Neural crest cell (in vitro differentiated cells): ENCODE measurements at regions not wholly inside any gene's neighbourhood (a gene's known extent, or its start where the extent isn't known, plus 50 kb on each side); places are given as distances from the start of the nearest gene placed in this dataset.

Experiments
- DNase-seq: peaks from one replicate; pipeline ENCODE4 v3.0.0; 2021; ENCODE audit warnings: low read depth, mixed read lengths, low spot score
- H3K27ac Mint-ChIP-seq: one replicate; pipeline ENCODE4 v1.8.0; 2021; ENCODE audit warnings: mild to moderate bottlenecking, mixed read lengths; ENCODE audit not compliant: unreplicated experiment
- H3K27me3 Mint-ChIP-seq: 2 replicates; pipeline ENCODE4 v1.8.0; 2021; ENCODE audit warnings: low read depth, mild to moderate bottlenecking, mixed read lengths
- H3K36me3 Mint-ChIP-seq: 2 replicates; pipeline ENCODE4 v1.8.0; 2021; ENCODE audit warnings: low read depth, mild to moderate bottlenecking, mixed read lengths
- H3K4me1 Mint-ChIP-seq: 2 replicates; pipeline ENCODE4 v1.8.0; 2021; ENCODE audit warnings: mixed read lengths
- H3K4me3 Mint-ChIP-seq: one replicate; pipeline ENCODE4 v1.8.0; 2021; ENCODE audit warnings: mild to moderate bottlenecking, mixed read lengths
- H3K9me3 Mint-ChIP-seq: 2 replicates; pipeline ENCODE4 v1.8.0; 2021; ENCODE audit warnings: mixed read lengths
- TF ChIP-seq, protein P1 (sequence below): fragments of 200-600 bp; sonication (generic); conservative IDR thresholded peaks from 2 replicates; pipeline ENCODE4 v1.5.0; 2021; ENCODE audit warnings: antibody characterized with exemption, mild to moderate bottlenecking

DNA sequence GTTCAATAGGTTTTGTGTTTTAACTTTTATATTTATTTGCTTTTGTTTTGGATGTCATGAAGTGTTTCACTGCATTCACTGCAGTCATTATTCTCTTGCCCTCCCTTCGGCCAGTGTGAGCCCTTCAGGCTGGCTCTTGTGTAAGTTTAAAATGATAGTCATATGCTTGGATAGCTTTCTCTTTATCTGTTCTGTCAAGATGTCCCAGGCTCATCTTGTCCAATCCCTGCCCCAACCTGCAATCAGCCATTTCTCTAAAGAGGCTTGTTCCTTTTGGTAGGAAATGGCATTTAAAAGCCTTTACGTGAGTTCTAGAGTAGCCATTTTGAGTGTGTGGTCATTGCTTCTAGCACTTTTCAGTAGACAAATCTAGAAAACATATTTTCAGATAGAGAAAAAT lies 238.0 kb upstream of the SLC39A10 start:
- H3K4me3 Mint-ChIP-seq = no peak overlapping the region
- no peak for DNase-seq
- no peaks in the 10 kb centered on the region for H3K27me3 Mint-ChIP-seq
- peaks cover 3% of the 10 kb centered on the region for H3K9me3 Mint-ChIP-seq
- TF ChIP-seq, protein P1, sequence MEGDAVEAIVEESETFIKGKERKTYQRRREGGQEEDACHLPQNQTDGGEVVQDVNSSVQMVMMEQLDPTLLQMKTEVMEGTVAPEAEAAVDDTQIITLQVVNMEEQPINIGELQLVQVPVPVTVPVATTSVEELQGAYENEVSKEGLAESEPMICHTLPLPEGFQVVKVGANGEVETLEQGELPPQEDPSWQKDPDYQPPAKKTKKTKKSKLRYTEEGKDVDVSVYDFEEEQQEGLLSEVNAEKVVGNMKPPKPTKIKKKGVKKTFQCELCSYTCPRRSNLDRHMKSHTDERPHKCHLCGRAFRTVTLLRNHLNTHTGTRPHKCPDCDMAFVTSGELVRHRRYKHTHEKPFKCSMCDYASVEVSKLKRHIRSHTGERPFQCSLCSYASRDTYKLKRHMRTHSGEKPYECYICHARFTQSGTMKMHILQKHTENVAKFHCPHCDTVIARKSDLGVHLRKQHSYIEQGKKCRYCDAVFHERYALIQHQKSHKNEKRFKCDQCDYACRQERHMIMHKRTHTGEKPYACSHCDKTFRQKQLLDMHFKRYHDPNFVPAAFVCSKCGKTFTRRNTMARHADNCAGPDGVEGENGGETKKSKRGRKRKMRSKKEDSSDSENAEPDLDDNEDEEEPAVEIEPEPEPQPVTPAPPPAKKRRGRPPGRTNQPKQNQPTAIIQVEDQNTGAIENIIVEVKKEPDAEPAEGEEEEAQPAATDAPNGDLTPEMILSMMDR = no peak
- H3K36me3 Mint-ChIP-seq = no peaks in the 10 kb centered on the region
- no peak overlapping the region for H3K27ac Mint-ChIP-seq
- H3K4me1 Mint-ChIP-seq = no peaks in the 10 kb centered on the region

DNA sequence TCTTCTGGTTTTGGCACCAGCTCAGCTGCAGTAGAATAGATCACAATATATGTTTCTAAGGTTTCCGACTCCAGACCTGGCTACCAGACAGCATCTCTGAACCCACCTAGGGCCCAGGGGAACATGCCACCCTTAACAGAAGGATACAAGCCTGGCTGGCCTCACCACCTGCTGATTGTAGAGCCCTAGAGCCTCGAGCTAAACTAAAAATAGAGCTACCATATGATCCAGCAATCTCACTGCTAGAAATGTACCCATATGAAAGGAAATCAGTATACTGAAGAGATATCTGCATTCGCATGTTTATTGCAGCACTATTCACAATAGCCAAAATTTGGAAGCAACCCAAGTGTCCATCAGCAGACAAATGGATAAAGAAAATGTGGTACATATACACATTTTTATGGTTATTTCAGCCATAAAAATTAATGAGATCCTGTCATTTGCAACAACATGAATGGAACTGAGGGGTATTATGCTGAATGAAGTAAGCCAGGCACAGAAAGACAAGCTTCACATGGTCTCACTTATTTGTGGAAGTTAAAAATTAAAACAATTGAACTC lies 242.4 kb upstream of the SLC39A10 start:
- TF ChIP-seq, protein P1 = no peak
- Mint-ChIP-seq H3K36me3 (no peaks in the 10 kb centered on the region), H3K4me1 (no peaks in the 10 kb centered on the region), H3K9me3 (peaks cover 3% of the 10 kb centered on the region), H3K4me3 (no peak overlapping the region), H3K27ac (no peak overlapping the region), H3K27me3 (no peaks in the 10 kb centered on the region)
- no peak for DNase-seq

DNA sequence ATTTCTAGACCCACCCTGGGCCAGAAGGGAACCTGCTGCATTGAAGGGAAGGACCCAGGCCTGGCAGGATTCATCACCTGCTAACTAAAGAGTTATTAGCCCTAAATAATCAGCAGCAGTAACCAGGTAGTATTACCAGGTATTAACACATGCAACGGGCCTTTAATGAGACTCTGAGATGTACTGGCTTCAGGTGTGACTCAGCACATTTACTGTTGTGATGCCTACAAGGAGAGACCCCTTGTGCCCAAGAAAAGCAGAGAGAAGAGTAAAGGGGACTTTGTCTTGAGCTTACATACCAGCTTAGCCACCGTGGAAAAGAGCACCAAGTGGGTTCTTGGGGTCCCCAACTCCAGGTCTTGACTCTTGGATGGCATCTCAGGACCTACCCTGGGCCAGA lies 243.1 kb upstream of the SLC39A10 start:
- Mint-ChIP-seq H3K27me3 (no peaks in the 10 kb centered on the region), H3K36me3 (no peaks in the 10 kb centered on the region), H3K9me3 (peaks cover 3% of the 10 kb centered on the region), H3K4me3 (no peak overlapping the region), H3K4me1 (no peaks in the 10 kb centered on the region), H3K27ac (no peak overlapping the region)
- no peak for DNase-seq
- TF ChIP-seq, protein P1 = no peak

DNA sequence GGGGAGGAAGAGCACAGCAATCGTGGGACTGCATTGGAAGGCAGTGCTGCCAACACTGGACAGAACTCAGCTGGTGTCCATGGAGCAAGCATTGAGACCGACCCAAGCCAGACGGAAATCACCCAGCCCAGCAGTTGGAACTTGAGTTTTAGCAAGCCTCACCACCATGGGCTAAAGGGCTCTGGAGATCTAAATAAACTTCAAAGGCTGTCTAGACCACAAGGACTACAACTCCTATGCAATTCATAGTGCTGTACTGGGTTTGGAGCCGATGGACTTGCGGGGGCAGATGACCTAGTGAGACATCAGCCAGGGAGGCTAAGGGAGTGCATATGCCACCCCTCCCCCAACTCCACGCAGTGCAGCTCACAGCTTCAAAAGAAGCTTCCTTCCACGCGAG lies 243.6 kb upstream of the SLC39A10 start:
- DNase-seq = no peak
- Mint-ChIP-seq H3K27me3 (no peaks in the 10 kb centered on the region), H3K4me1 (no peaks in the 10 kb centered on the region), H3K9me3 (peaks cover 3% of the 10 kb centered on the region), H3K36me3 (no peaks in the 10 kb centered on the region), H3K4me3 (no peak overlapping the region), H3K27ac (no peak overlapping the region)
- TF ChIP-seq, protein P1 = no peak

DNA sequence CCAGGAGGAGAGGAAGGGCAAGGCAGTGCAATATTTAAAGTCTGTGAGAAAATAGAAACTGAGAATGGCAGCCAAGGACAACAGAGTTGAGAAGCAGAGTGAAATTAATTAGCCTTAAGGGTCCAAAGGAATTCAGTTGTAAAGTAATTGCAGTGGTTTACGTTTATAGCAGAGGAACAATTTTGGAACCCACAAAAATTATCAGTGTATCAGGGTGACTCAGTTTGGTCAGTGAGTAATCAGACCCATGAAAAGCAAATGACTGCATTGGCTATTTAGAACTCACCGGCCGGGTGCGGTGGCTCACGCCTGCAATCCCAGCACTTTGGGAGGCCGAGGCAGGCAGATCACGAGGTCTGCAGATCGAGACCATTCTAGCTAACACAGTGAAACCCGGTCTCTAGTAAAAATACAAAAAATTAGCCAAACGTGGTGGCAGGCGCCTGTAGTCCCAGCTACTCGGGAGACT lies 245.8 kb upstream of the SLC39A10 start:
- no peaks in the 10 kb centered on the region for H3K36me3 Mint-ChIP-seq
- H3K4me1 Mint-ChIP-seq = no peaks in the 10 kb centered on the region
- no peak overlapping the region for H3K27ac Mint-ChIP-seq
- peaks cover 3% of the 10 kb centered on the region for H3K9me3 Mint-ChIP-seq
- no peaks in the 10 kb centered on the region for H3K27me3 Mint-ChIP-seq
- no peak overlapping the region for H3K4me3 Mint-ChIP-seq
- DNase-seq = no peak
- TF ChIP-seq, protein P1 = no peak
